Pancreas (tissue), 10 donors: ENCODE measurements at regions not wholly inside any gene's neighbourhood (a gene's known extent, or its start where the extent isn't known, plus 50 kb on each side); places are given as distances from the start of the nearest gene placed in this dataset.
A peak's percentile ranks its signal among the peaks of the same experiment; 100 is the strongest.

Source experiments
- ATAC-seq, 4 donors: fragments of 200-7000 bp; cut with Tn5 transposase; one replicate each; pipeline versions ENCODE4 v1.8.0 to v1.9.1; 2020; ENCODE audit warnings: mild to moderate bottlenecking in 4 of 4, moderate library complexity in 4 of 4
- DNase-seq, 6 donors: peaks; one replicate each; pipeline ENCODE4 v3.0.0-alpha.2; 2020
- FAIRE-seq: peaks from 2 replicates; lab custom pipeline; 2012; peaks lifted over from hg19 to GRCh38; lab: Jason Lieb, UNC
- H3K27ac ChIP-seq, 4 donors: fragments of 200-600 bp; sonication (generic); 1 replicate in 3 of 4; 2 replicates in 1 of 4; pipeline versions ENCODE4 v1.5.0 to v1.8.0; 2020
- H3K27me3 ChIP-seq, 4 donors: fragments of 200-600 bp; one replicate each; pipeline ENCODE4 v1.8.0; 2021
- H3K36me3 ChIP-seq, 3 donors: fragments of 200-600 bp; sonication (generic) in 1 of 3; one replicate each; pipeline versions ENCODE4 v1.5.0 to v1.8.0; 2020 to 2021
- H3K4me1 ChIP-seq, 3 donors: fragments of 200-600 bp; one replicate each; pipeline ENCODE4 v1.8.0; 2021
- H3K4me3 ChIP-seq, 4 donors: fragments of 200-600 bp; sonication (generic) in 2 of 4; one replicate each; pipeline versions ENCODE4 v1.5.0 to v1.8.0; 2020 to 2021
- H3K9me3 ChIP-seq, 4 donors: fragments of 200-600 bp; one replicate each; pipeline ENCODE4 v1.8.0; 2021
- CTCF ChIP-seq, 4 donors: fragments of 200-600 bp; sonication (generic) in 3 of 4; IDR thresholded peaks; one replicate each; pipeline versions ENCODE4 v1.5.0 to v1.8.0; 2021; ENCODE audit warnings: antibody characterized with exemption in 4 of 4
- WGBS, 2 donors: extraction: QIAGEN DNeasy Blood & Tissue Kit; methylation state at CpG; one replicate each; pipeline ENCODE4 v1.1.7; 2013; 5-methylcytosine and 5-hydroxymethylcytosine counted together
- intact Hi-C, 3 donors: fragments of 100-400 bp; cut with DNase I; formaldehyde crosslinking; loops; one replicate each; pipeline versions ENCODE4 v1.11.1 to v1.14.2; 2022
- donor health status: healthy with polysubstance abuse.
- donor health status: DM: no; HTN: no; CAD: no; lungs with moderate emphysema.
- donor health status: DM: no; HTN: no; CAD: no.
- donor health status: control.
- donor health status: control.
- donor health status: Bipolar disorder and iron deficiency.
- donor health status: DM: yes; HTN: yes; CAD: no.
- donor health status: DM: no; HTN: no; CAD: no.
- donor health status: DM: no; HTN: no; CAD: no.
- donor health status: DM: yes; HTN: yes; CAD: no.

GRCh38 chr3:31456373-31456772, 76.4 kb upstream of the STT3B start:
- H3K36me3 ChIP-seq = no peaks in the 10 kb centered on the region
- no peak overlapping the region for H3K27ac ChIP-seq
- ATAC-seq (no peak), FAIRE-seq (no peak), DNase-seq (no peak)
- H3K27me3 ChIP-seq = no peaks in the 10 kb centered on the region
- intact Hi-C loops = no loop called here
- H3K4me1 ChIP-seq = no peaks in the 10 kb centered on the region
- no peaks in the 10 kb centered on the region for H3K9me3 ChIP-seq
- H3K4me3 ChIP-seq = no peak overlapping the region
- TF ChIP-seq CTCF (IDR thresholded peaks at IDR 0.05) = no peak
- WGBS, 2 donors = 76 to 85% methylated on average over 3 of the region's 3 CpGs

GRCh38 chr3:31461426-31461825, 71.3 kb upstream of the STT3B start:
- WGBS, 2 donors = 86 to 95% methylated on average over 2 of the region's 2 CpGs
- no peak for FAIRE-seq

GRCh38 chr3:31462050-31462569, 70.6 kb upstream of the STT3B start:
- H3K27ac ChIP-seq = no peak overlapping the region
- TF ChIP-seq CTCF (IDR thresholded peaks at IDR 0.05) = no peak
- no peaks in the 10 kb centered on the region for H3K36me3 ChIP-seq
- WGBS, 2 donors = 44 to 46% methylated on average over 4 of the region's 4 CpGs
- no peak for FAIRE-seq
- intact Hi-C loops = no loop called here
- H3K4me1 ChIP-seq = no peaks in the 10 kb centered on the region
- no peak for DNase-seq
- no peak overlapping the region for H3K4me3 ChIP-seq
- H3K9me3 ChIP-seq = no peaks in the 10 kb centered on the region
- H3K27me3 ChIP-seq = no peaks in the 10 kb centered on the region
- peak in 3 of 4 donors; percentile 42 to 70 (median 64) for ATAC-seq

More at GRCh38 chr3:31461426-31461825, 71.3 kb upstream of the STT3B start:
- DNase-seq = no peak
- no peak overlapping the region for H3K27ac ChIP-seq
- no peaks in the 10 kb centered on the region for H3K4me1 ChIP-seq
- H3K36me3 ChIP-seq = no peaks in the 10 kb centered on the region
- ATAC-seq = no peak
- no peaks in the 10 kb centered on the region for H3K9me3 ChIP-seq
- H3K4me3 ChIP-seq = no peak overlapping the region
- no peaks in the 10 kb centered on the region for H3K27me3 ChIP-seq
- intact Hi-C loops = no loop called here
- TF ChIP-seq CTCF (IDR thresholded peaks at IDR 0.05) = no peak

GRCh38 chr3:31465999-31466398, 66.7 kb upstream of the STT3B start:
- ATAC-seq (no peak), DNase-seq (no peak), FAIRE-seq (no peak)
- Histone ChIP-seq H3K4me3 (no peak overlapping the region), H3K27me3 (no peaks in the 10 kb centered on the region), H3K4me1 (no peaks in the 10 kb centered on the region), H3K27ac (no peak overlapping the region), H3K9me3 (no peaks in the 10 kb centered on the region), H3K36me3 (no peaks in the 10 kb centered on the region)
- TF ChIP-seq CTCF (IDR thresholded peaks at IDR 0.05) = no peak
- intact Hi-C loops = no loop called here

- no peaks in the 10 kb centered on the region for H3K9me3 ChIP-seq
- no peak for TF ChIP-seq CTCF (IDR thresholded peaks at IDR 0.05)
- no peak overlapping the region for H3K27ac ChIP-seq
- intact Hi-C loops = no loop called here
- FAIRE-seq (no peak), ATAC-seq (no peak), DNase-seq (no peak)
- H3K4me3 ChIP-seq = no peak overlapping the region
- H3K4me1 ChIP-seq = no peaks in the 10 kb centered on the region
- WGBS, 2 donors = 57 to 68% methylated on average over 2 of the region's 2 CpGs
- H3K27me3 ChIP-seq = no peaks in the 10 kb centered on the region
- no peaks in the 10 kb centered on the region for H3K36me3 ChIP-seq
Measured at GRCh38 chr3:31466866-31467265, 65.9 kb upstream of the STT3B start.
